GM13976 (cell line): ENCODE measurements at regions not wholly inside any gene's neighbourhood (a gene's known extent, or its start where the extent isn't known, plus 50 kb on each side); places are given as distances from the start of the nearest gene placed in this dataset.

ENCODE experiments used
- DNase-seq: peaks from one replicate; pipeline ENCODE4 v3.0.0; 2012; ENCODE audit warnings: low spot score
- in situ Hi-C: fragments of 300-500 bp; cut with MboI; formaldehyde crosslinking; loops from one replicate; pipeline ENCODE4 v1.12.0; 2022; ENCODE audit warnings: low sequenced_read_pairs, mixed read lengths, inconsistent platforms; ENCODE audit not compliant: unreplicated experiment
- TF ChIP-seq, protein P1 (sequence below): IDR thresholded peaks from 2 replicates; pipeline ENCODE4 v1.5.1; 2012; ENCODE audit warnings: borderline replicate concordance, mild to moderate bottlenecking; ENCODE audit not compliant: insufficient read depth; ENCODE audit errors: extremely low read depth, missing control alignments, control extremely low read depth

DNA sequence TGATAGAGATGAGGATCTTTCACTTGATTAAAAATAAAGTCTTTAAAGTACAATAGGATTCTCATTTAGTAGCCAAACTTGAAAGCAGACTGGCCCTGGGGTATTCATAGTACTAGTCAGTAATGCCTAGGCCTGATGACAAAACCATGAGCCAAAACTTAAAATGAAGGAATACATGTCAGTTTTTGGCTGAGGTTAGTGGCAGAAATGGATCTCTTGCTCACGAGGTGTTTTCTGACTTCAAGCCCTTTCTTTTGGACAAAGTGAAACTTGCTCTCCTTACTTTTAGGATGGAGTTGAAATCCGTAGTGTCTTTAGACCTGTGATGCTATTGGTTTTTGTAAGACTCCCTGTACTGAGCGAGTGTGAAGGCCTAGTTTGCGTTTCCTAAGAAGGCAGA, 157.7 kb downstream of the CCNG2 start:
- in situ Hi-C loops, result no loop called here
- DNase-seq, result no peak
- TF ChIP-seq, protein P1, sequence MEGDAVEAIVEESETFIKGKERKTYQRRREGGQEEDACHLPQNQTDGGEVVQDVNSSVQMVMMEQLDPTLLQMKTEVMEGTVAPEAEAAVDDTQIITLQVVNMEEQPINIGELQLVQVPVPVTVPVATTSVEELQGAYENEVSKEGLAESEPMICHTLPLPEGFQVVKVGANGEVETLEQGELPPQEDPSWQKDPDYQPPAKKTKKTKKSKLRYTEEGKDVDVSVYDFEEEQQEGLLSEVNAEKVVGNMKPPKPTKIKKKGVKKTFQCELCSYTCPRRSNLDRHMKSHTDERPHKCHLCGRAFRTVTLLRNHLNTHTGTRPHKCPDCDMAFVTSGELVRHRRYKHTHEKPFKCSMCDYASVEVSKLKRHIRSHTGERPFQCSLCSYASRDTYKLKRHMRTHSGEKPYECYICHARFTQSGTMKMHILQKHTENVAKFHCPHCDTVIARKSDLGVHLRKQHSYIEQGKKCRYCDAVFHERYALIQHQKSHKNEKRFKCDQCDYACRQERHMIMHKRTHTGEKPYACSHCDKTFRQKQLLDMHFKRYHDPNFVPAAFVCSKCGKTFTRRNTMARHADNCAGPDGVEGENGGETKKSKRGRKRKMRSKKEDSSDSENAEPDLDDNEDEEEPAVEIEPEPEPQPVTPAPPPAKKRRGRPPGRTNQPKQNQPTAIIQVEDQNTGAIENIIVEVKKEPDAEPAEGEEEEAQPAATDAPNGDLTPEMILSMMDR, result no peak

DNA sequence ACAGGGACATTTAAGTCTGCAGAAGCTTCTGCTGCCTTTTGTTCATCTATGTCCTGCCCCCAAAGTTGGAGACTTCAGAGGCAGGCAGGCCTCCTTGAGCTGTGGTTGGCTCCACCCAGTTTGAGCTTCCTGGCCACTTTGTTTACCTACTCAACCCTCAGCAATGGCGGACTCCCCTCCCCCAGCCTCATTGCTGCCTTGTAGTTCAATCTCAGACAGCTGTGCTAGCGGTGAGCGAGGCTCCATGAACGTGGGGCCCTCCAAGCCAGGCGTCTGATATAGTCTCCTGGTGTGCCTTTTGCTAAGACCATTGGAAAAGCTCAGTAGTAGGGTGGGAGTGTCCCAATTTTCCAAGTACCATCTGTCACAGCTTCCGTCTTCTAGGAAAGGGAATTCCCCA, 170.1 kb downstream of the CCNG2 start:
- DNase-seq, result no peak
- in situ Hi-C loops, result no loop called here
- TF ChIP-seq, protein P1, result no peak

DNA sequence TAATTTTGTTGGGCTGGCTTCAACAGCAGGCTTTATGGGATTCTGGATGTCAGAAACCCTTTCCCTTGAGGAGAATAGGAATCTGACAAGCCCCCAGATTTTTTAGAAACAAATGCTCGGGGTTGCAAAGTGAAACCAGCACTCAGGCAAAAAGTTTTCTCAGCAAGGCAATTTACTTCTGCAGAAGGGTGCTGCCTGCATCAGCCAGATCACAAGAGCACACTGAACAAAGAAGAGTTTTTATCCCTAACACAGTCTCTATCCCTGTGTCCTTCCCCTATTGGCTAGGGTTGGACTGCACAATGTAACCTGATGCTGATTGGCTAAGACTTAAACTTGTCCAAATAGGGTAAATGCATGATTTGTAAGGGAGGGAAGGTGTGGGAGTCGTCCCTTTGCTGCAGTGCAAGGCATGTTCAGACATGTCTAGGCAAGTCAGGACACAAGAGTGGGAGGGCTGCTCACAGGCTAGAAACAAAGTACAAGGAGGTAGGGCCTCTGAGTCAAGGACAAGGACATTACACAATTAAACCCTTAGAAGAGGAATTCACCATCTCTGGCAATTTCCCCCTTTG, 175.8 kb downstream of the CCNG2 start:
- TF ChIP-seq, protein P1, result no peak
- in situ Hi-C loops, result no loop called here
- no peak for DNase-seq

DNA sequence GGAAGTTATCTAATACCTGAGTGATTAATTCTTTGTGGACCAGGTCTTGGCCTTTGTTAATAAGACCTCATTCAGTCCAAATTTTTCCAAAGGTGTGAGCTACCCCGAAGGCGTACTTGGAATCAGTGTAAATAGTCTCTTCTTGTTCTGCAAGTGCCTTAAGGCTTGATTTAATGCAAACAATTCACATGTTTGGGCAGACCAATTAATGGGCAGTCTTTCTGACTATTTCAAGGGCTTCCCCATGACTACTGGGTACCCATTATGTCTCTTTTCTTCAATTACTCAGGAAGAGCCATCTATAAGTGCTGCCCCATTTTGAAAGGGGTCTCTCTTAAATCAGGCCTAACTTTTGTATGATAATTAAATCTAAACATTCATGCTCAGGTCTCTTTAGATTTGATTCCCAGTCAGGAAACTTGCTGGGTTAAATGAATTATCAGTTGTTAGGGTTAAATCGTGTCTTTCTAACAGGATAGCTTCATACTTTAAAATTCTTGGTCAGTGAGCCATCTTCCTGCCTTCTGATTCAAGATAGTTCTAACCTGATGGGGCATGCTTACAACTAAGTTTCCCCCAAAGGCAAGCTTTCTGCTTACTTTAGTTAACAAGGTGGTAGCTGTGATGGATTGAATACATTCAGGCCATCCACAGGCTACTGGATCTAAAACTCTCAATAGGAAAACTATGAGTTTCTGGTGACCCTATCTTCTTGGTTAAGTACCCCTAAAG, 179.6 kb downstream of the CCNG2 start:
- in situ Hi-C loops, result no loop called here
- TF ChIP-seq, protein P1, result no peak
- no peak for DNase-seq

DNA sequence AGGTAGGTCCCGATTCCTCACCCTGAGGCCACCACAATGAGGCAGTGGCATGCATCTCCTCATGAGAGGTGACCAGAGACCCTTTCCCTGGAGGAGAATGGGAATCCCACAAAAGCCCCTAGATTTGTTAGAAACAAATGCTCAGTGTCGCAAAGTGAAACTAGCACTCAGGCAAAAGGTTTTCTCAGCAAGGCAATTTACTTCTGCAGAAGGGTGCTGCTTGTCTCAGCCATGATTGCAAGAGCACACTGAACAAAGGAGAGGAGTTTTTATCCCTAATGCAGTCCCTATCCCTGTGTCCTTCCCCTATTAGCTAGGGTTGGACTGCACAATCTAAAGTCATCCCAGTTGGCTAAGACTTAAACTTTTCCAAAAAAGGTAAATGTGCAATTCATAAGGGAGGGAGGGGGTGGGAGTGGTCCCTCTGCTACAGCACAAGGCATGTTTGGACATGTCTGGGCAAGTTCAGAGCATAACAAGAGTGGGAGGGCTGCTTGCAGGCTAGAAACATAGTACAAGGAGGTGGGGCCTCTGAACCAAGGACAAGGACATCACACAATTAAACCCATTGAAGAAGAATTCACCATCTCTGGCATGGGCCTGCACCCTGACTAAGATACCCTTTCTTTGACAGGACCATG, 185.3 kb downstream of the CCNG2 start:
- TF ChIP-seq, protein P1, result no peak
- in situ Hi-C loops, result no loop called here
- DNase-seq, result no peak

DNA sequence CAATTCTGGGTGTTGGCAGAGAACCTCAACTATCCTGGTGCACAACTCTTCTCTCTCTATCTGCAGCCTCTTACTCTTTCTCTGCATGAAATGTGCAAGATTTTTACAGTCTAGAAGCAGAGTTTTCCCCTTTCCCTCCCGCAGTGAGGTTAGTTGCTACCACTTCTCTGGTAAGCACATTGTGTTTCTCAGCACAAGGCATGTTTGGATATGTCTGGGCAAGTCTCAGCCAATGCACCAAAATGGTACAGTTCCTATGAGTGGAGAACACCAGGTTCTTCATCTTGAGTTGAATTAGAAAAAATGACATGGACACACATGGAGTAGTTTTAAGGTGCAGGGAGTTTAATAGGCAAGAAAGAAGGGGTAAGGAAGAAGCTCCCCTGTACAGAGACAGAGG, 187.0 kb downstream of the CCNG2 start:
- TF ChIP-seq, protein P1, result no peak
- in situ Hi-C loops, result no loop called here
- DNase-seq, result no peak
